Epithelial cell of proximal tubule (primary cell): ENCODE measurements at regions not wholly inside any gene's neighbourhood (a gene's known extent, or its start where the extent isn't known, plus 50 kb on each side); places are given as distances from the start of the nearest gene placed in this dataset.

Experiments used
- DNase-seq: peaks from one replicate; pipeline ENCODE4 v3.0.0-alpha.2; 2011; ENCODE audit warnings: low read depth
- H3K4me3 ChIP-seq: 2 replicates; pipeline ENCODE4 v1.5.1; 2011; ENCODE audit warnings: low read depth, mild to moderate bottlenecking, low read length
- TF ChIP-seq, protein P1 (sequence below): conservative IDR thresholded peaks from 2 replicates; pipeline ENCODE4 v1.5.1; 2012; ENCODE audit warnings: low read depth, mild to moderate bottlenecking, low read length

DNA sequence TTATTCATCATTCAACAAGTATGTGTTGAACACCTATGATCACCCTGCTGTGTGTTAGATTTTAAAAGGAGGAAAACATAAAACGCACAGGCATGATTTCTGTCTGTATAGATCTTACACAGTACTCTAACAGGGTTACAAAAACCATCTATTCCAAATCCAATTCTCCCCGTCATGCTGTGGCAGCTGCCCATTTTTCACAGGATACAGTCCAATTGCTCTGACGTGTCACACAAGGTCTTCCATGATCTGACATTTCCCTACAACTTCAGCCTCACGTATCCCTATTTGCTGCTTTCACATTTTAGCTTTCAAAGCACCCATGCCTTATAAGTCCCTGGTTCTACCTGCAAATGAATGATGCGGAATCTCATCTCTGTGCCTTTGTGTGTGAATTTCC lies 67.0 kb upstream of the CNTNAP4 start:
- no peak for DNase-seq
- no peak overlapping the region for H3K4me3 ChIP-seq
- TF ChIP-seq, protein P1, sequence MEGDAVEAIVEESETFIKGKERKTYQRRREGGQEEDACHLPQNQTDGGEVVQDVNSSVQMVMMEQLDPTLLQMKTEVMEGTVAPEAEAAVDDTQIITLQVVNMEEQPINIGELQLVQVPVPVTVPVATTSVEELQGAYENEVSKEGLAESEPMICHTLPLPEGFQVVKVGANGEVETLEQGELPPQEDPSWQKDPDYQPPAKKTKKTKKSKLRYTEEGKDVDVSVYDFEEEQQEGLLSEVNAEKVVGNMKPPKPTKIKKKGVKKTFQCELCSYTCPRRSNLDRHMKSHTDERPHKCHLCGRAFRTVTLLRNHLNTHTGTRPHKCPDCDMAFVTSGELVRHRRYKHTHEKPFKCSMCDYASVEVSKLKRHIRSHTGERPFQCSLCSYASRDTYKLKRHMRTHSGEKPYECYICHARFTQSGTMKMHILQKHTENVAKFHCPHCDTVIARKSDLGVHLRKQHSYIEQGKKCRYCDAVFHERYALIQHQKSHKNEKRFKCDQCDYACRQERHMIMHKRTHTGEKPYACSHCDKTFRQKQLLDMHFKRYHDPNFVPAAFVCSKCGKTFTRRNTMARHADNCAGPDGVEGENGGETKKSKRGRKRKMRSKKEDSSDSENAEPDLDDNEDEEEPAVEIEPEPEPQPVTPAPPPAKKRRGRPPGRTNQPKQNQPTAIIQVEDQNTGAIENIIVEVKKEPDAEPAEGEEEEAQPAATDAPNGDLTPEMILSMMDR = no peak

DNA sequence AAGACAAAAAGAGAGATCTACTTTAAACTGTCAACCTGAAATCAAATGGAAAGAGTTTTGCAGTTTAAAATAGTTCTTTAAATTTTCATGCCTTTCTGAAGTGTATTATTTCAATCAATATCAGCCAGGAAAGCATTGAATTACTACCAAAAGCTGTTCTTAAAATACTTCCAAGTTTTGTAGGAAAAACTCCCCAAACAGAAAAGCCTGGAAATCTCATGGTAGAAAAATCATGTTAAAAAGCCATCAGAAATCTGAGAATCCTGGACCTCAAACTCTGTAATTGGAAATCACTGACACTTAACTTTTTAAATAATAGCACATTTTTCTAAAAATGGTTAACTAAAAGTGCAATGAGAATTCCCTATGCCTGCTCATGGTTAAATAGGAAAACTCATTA lies 63.3 kb upstream of the CNTNAP4 start:
- no peak for DNase-seq
- no peak overlapping the region for H3K4me3 ChIP-seq
- TF ChIP-seq, protein P1 = no peak

DNA sequence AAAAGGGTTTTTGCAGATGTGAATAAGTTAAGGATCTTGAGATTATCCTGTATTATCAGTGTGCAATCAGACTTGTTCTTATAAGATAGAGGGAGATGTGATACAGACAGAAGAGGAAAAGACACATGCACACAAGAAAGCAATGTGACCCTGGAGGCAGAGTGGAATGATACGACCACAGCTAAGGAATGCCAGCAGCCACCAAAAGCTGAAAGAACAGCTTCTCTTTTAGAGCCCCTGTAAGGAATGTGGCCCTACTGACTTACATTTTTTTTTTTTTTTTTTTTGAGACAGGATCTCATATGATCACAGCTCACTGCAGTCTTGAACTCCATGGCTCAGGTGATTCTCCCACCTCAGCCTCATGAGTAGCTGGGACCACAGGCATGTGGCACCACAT lies 62.3 kb upstream of the CNTNAP4 start:
- DNase-seq = no peak
- TF ChIP-seq, protein P1 = no peak

DNA sequence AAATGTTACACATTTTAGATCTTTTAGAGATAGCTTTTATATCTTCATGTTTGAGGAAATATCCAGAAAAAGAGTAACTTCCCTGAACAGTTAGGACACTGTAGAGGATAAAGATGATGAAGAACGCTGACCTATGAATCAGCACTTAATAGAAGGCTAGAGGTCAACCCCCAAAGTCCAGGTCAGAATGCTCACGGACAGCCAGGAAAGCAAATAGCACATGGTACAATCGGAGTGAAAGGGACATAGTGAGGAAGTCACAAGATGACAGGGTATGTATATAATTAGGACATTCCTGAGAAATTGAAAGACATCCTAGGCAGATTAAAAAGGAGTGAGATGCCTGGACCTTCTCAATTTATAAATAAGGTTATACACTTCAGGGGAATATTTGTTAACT lies 55.1 kb upstream of the CNTNAP4 start:
- TF ChIP-seq, protein P1 = no peak
- H3K4me3 ChIP-seq = no peak overlapping the region
- DNase-seq = no peak

More for the DNA sequence above, 62.3 kb upstream of the CNTNAP4 start:
- no peak overlapping the region for H3K4me3 ChIP-seq

DNA sequence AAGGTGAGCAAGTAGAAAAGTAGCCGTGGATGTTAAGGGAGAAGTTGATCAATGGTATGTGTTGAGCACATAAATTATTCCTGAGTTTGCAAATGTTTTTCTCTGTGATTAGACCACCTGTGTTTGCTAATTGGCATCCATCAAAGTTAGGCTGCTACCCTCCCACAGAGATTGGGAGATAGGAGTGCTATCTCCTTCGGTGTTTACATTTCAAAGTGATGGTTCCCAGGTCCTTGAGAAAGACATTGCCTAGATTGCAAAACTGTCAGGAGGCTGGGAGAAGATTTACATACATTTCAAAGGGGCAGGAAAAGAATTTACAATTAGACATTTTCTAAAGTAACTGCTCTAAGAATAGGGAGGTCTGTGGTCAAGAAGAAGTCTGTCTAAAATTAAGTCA lies 54.3 kb upstream of the CNTNAP4 start:
- H3K4me3 ChIP-seq = no peak overlapping the region
- DNase-seq = no peak
- TF ChIP-seq, protein P1 = no peak

DNA sequence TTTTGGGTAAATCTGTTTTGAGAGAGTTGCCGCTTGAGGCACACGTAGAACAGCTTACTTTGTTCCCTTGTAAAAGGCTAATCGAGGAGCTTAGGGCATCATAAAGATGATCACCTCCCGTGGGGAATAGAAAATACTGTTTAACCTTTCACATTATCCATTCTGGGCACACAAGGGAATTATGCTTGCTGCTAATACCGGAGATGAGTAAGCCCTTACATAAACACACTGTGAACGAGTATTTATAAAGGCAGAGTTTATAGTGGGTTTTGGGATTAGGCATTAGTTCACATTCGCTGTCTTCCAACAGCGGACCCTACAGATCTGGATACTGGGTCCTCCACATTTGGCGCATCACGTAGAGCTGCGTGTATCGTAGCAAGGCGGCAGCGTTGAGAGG lies 51.2 kb upstream of the CNTNAP4 start:
- no peak for DNase-seq
- H3K4me3 ChIP-seq = no peak overlapping the region
- TF ChIP-seq, protein P1 = no peak

DNA sequence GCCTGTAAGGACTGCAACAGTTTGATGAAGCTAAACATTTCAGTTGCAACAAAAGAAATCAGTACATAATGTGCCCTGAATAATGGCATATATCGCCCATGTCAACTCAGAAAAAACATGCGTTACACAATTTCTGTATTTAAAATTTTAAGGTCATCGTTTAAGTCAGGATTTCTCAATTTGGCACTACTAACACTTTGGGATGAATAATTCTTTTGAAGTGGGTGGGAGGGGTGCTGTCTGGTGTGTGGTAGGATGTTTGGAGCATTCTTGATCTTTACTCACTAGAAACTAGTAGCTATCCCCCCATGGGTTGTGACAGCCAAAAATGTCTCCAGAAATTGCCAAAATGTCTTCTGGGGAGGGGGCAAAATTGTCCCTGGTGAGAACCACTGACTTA lies 50.7 kb upstream of the CNTNAP4 start:
- H3K4me3 ChIP-seq = no peak overlapping the region
- TF ChIP-seq, protein P1 = no peak
- no peak for DNase-seq
